ENCODE measurements at regions not wholly inside any gene's neighbourhood (a gene's known extent, or its start where the extent isn't known, plus 50 kb on each side); places are given as distances from the start of the nearest gene placed in this dataset.

GRCh38 chr10:89853781-89854191 is 152.4 kb downstream of the KIF20B start:
- no peaks in the 10 kb centered on the region for H3K36me3 ChIP-seq (ENCODE audit: insufficient read depth, low read length)

DNA sequence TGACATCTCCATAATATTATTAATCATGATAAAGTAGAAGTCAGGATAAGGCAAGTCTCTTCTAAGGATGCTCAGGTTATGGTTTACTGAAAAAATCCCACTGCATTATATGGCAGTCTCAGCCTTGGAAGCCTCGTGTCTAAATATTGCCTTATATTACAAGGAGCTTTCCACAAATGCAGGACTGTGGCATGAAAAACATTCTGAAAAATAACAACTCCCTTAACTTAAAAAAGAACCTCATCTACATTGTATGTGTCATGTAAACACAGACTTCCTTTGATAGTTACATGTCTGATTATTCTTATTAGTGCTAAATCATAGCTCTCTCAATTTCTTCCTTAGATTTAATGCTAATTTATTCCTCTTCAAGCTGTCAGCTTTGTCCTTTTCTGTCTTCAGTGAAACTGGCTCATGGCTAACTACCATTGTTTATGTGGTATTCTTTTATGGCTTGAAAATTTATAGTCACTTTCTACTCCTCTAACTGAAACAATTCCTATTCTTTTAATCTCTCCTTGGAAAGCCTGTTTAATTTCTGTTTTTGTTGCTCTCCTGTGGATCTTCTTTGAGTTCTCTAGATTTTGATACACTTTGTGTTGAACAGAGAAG is 156.1 kb downstream of the KIF20B start:
- H3K36me3 ChIP-seq (ENCODE audit: insufficient read depth, low read length), result no peaks in the 10 kb centered on the region

More at GRCh38 chr10:89853781-89854191, 152.4 kb downstream of the KIF20B start:
- Histone ChIP-seq H3K4me1 (ENCODE audit: control insufficient read depth, insufficient read depth, low read length, unreplicated experiment) (no peaks in the 10 kb centered on the region), H3K4me3 (ENCODE audit: low read depth, low read length) (no peak overlapping the region), H2AFZ (ENCODE audit: low read length, unreplicated experiment) (no peak overlapping the region), H3K79me2 (ENCODE audit: control insufficient read depth, insufficient read depth, low read length, unreplicated experiment) (no peaks in the 10 kb centered on the region), H3K27me3 (ENCODE audit: insufficient read depth, low read length) (peaks cover 12% of the 10 kb centered on the region; the same call in 1 of the 2 replicates), H3K27ac (ENCODE audit: low read depth, low read length) (no peak overlapping the region)

GRCh38 chr10:89861199-89861573 is 159.8 kb downstream of the KIF20B start:
- Histone ChIP-seq H3K4me3 (ENCODE audit: low read depth, low read length) (peak overlapping the region; percentile 68), H3K27me3 (ENCODE audit: insufficient read depth, low read length) (no peaks in the 10 kb centered on the region), H2AFZ (ENCODE audit: low read length, unreplicated experiment) (peak overlapping the region; percentile 90), H3K79me2 (ENCODE audit: control insufficient read depth, insufficient read depth, low read length, unreplicated experiment) (no peaks in the 10 kb centered on the region), H3K36me3 (ENCODE audit: insufficient read depth, low read length) (no peaks in the 10 kb centered on the region), H3K27ac (ENCODE audit: low read depth, low read length) (peak overlapping the region; percentile 82), H3K4me1 (ENCODE audit: control insufficient read depth, insufficient read depth, low read length, unreplicated experiment) (peaks cover 23% of the 10 kb centered on the region)

More for the DNA sequence above, 156.1 kb downstream of the KIF20B start:
- Histone ChIP-seq H3K27me3 (ENCODE audit: insufficient read depth, low read length) (no peaks in the 10 kb centered on the region), H3K79me2 (ENCODE audit: control insufficient read depth, insufficient read depth, low read length, unreplicated experiment) (no peaks in the 10 kb centered on the region), H3K4me1 (ENCODE audit: control insufficient read depth, insufficient read depth, low read length, unreplicated experiment) (peaks cover 20% of the 10 kb centered on the region), H3K4me3 (ENCODE audit: low read depth, low read length) (no peak overlapping the region), H3K27ac (ENCODE audit: low read depth, low read length) (no peak overlapping the region), H2AFZ (ENCODE audit: low read length, unreplicated experiment) (peak overlapping the region; percentile 26)

GRCh38 chr10:89861584-89862301 is 160.4 kb downstream of the KIF20B start:
- Histone ChIP-seq H3K79me2 (ENCODE audit: control insufficient read depth, insufficient read depth, low read length, unreplicated experiment) (no peaks in the 10 kb centered on the region), H3K27me3 (ENCODE audit: insufficient read depth, low read length) (no peaks in the 10 kb centered on the region), H3K4me3 (ENCODE audit: low read depth, low read length) (peak overlapping the region; percentile 68), H3K27ac (ENCODE audit: low read depth, low read length) (peak overlapping the region; percentile 82), H3K36me3 (ENCODE audit: insufficient read depth, low read length) (no peaks in the 10 kb centered on the region), H3K4me1 (ENCODE audit: control insufficient read depth, insufficient read depth, low read length, unreplicated experiment) (peaks cover 23% of the 10 kb centered on the region), H2AFZ (ENCODE audit: low read length, unreplicated experiment) (peak overlapping the region; percentile 19)

DNA sequence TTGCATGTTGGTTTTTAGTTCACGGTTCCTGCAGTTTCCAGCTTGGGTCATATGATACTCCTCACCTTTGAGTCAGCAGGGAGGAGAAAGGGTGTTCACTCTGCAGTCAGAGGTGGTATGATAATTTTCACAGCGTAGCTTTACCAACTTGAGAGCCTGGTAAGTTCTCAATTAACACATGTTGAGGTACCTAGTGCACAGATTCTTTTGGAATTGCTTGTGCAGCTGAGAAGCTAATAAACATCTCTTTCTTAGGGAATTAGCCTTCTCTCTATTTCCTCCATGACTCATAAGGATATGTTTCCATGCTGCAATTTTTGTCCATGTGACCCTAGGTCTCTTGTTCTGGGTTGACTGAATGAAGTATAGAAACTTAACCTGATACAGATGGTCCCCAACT is 166.6 kb downstream of the KIF20B start:
- Histone ChIP-seq H3K27ac (ENCODE audit: low read depth, low read length) (no peak overlapping the region), H3K36me3 (ENCODE audit: insufficient read depth, low read length) (no peaks in the 10 kb centered on the region), H2AFZ (ENCODE audit: low read length, unreplicated experiment) (peak overlapping the region; percentile 6), H3K4me3 (ENCODE audit: low read depth, low read length) (no peak overlapping the region), H3K27me3 (ENCODE audit: insufficient read depth, low read length) (no peaks in the 10 kb centered on the region), H3K4me1 (ENCODE audit: control insufficient read depth, insufficient read depth, low read length, unreplicated experiment) (peaks cover 17% of the 10 kb centered on the region), H3K79me2 (ENCODE audit: control insufficient read depth, insufficient read depth, low read length, unreplicated experiment) (no peaks in the 10 kb centered on the region)

DNA sequence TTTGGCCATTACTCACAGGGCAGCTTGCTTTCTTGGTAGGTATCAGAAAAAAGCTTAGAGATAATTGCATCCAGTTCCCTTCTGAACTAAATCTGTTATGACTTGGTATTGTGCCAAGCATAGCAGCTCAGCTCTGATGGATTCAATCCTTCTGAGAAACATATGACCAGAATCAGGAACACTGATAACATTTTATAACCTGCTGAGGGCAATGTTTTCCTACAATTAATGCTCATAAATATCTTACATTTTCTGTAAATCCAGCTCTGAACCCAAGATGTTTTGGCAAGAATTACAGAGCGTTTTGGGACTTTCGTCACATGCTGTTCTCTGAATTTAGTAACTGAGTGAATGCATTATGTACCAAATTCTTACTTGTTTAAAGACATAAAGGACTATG is 167.8 kb downstream of the KIF20B start:
- H3K4me1 ChIP-seq (ENCODE audit: control insufficient read depth, insufficient read depth, low read length, unreplicated experiment), result peaks cover 17% of the 10 kb centered on the region
- H3K27ac ChIP-seq (ENCODE audit: low read depth, low read length), result no peak overlapping the region
- H3K27me3 ChIP-seq (ENCODE audit: insufficient read depth, low read length), result no peaks in the 10 kb centered on the region
- peak overlapping the region; percentile 3 for H2AFZ ChIP-seq (ENCODE audit: low read length, unreplicated experiment)
- no peak overlapping the region for H3K4me3 ChIP-seq (ENCODE audit: low read depth, low read length)
- H3K79me2 ChIP-seq (ENCODE audit: control insufficient read depth, insufficient read depth, low read length, unreplicated experiment), result no peaks in the 10 kb centered on the region
- no peaks in the 10 kb centered on the region for H3K36me3 ChIP-seq (ENCODE audit: insufficient read depth, low read length)

GRCh38 chr10:89869592-89870156 is 168.3 kb downstream of the KIF20B start:
- no peak overlapping the region for H3K4me3 ChIP-seq (ENCODE audit: low read depth, low read length)
- no peaks in the 10 kb centered on the region for H3K27me3 ChIP-seq (ENCODE audit: insufficient read depth, low read length)
- H3K79me2 ChIP-seq (ENCODE audit: control insufficient read depth, insufficient read depth, low read length, unreplicated experiment), result no peaks in the 10 kb centered on the region
- H2AFZ ChIP-seq (ENCODE audit: low read length, unreplicated experiment), result no peak overlapping the region
- H3K4me1 ChIP-seq (ENCODE audit: control insufficient read depth, insufficient read depth, low read length, unreplicated experiment), result peaks cover 17% of the 10 kb centered on the region
- H3K27ac ChIP-seq (ENCODE audit: low read depth, low read length), result no peak overlapping the region
- no peaks in the 10 kb centered on the region for H3K36me3 ChIP-seq (ENCODE audit: insufficient read depth, low read length)

DNA sequence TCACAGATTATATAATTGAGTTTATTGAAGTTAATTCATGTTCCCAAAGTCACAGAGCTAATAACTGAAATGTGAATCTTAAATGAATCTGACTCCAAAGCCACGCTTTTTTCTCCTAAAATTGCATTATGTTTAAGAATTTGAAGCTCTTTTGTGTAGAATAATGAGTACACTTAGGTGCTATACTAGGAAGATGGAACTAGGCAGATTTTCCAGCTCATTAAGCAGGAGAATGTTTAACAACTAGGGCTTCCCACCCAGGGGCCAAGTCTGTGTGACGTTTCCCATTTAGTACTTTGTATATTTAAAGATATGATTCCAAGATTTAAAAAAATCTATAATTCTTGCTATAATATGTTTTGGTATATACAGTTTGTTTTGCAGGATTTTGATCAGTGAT is 169.5 kb downstream of the KIF20B start:
- Histone ChIP-seq H3K27me3 (ENCODE audit: insufficient read depth, low read length) (no peaks in the 10 kb centered on the region), H3K79me2 (ENCODE audit: control insufficient read depth, insufficient read depth, low read length, unreplicated experiment) (no peaks in the 10 kb centered on the region), H3K4me1 (ENCODE audit: control insufficient read depth, insufficient read depth, low read length, unreplicated experiment) (peaks cover 17% of the 10 kb centered on the region), H2AFZ (ENCODE audit: low read length, unreplicated experiment) (no peak overlapping the region), H3K27ac (ENCODE audit: low read depth, low read length) (no peak overlapping the region), H3K4me3 (ENCODE audit: low read depth, low read length) (no peak overlapping the region), H3K36me3 (ENCODE audit: insufficient read depth, low read length) (no peaks in the 10 kb centered on the region)

GRCh38 chr10:89873055-89873454 is 171.7 kb downstream of the KIF20B start:
- Histone ChIP-seq H2AFZ (ENCODE audit: low read length, unreplicated experiment) (no peak overlapping the region), H3K27me3 (ENCODE audit: insufficient read depth, low read length) (no peaks in the 10 kb centered on the region), H3K4me1 (ENCODE audit: control insufficient read depth, insufficient read depth, low read length, unreplicated experiment) (peaks cover 12% of the 10 kb centered on the region)

DNA sequence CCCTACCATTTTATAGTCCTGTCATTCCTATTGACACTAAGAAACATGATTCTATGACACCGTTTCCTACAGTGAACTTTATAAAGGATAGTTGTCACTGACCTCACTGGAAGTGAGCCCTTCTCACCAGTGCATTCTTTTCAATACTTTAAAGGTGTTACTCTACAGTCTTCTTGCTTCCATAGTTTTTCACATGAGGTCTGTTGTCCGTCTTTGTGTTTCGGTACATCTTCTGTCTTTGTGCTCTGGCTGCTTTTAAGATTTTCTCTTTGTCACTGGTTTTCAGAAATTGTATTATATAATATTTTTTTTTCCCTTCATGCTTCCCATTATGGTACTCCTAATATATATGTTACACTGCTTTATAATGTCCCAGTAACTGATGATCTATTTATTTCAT is 174.2 kb downstream of the KIF20B start:
- H2AFZ ChIP-seq (ENCODE audit: low read length, unreplicated experiment), result no peak overlapping the region
- H3K27me3 ChIP-seq (ENCODE audit: insufficient read depth, low read length), result no peaks in the 10 kb centered on the region
- no peak overlapping the region for H3K4me3 ChIP-seq (ENCODE audit: low read depth, low read length)
- no peaks in the 10 kb centered on the region for H3K4me1 ChIP-seq (ENCODE audit: control insufficient read depth, insufficient read depth, low read length, unreplicated experiment)
- no peak overlapping the region for H3K27ac ChIP-seq (ENCODE audit: low read depth, low read length)
- no peaks in the 10 kb centered on the region for H3K79me2 ChIP-seq (ENCODE audit: control insufficient read depth, insufficient read depth, low read length, unreplicated experiment)
- H3K36me3 ChIP-seq (ENCODE audit: insufficient read depth, low read length), result no peaks in the 10 kb centered on the region

More at GRCh38 chr10:89873055-89873454, 171.7 kb downstream of the KIF20B start:
- Histone ChIP-seq H3K79me2 (ENCODE audit: control insufficient read depth, insufficient read depth, low read length, unreplicated experiment) (no peaks in the 10 kb centered on the region), H3K27ac (ENCODE audit: low read depth, low read length) (no peak overlapping the region), H3K36me3 (ENCODE audit: insufficient read depth, low read length) (no peaks in the 10 kb centered on the region), H3K4me3 (ENCODE audit: low read depth, low read length) (no peak overlapping the region)

GRCh38 chr10:89879121-89879520 is 177.7 kb downstream of the KIF20B start:
- H3K27ac ChIP-seq (ENCODE audit: low read depth, low read length), result no peak overlapping the region
- H3K4me1 ChIP-seq (ENCODE audit: control insufficient read depth, insufficient read depth, low read length, unreplicated experiment), result no peaks in the 10 kb centered on the region
- H3K27me3 ChIP-seq (ENCODE audit: insufficient read depth, low read length), result peaks cover 5% of the 10 kb centered on the region; the same call in 1 of the 2 replicates
- no peaks in the 10 kb centered on the region for H3K79me2 ChIP-seq (ENCODE audit: control insufficient read depth, insufficient read depth, low read length, unreplicated experiment)
- H3K4me3 ChIP-seq (ENCODE audit: low read depth, low read length), result no peak overlapping the region
- H2AFZ ChIP-seq (ENCODE audit: low read length, unreplicated experiment), result no peak overlapping the region
- H3K36me3 ChIP-seq (ENCODE audit: insufficient read depth, low read length), result no peaks in the 10 kb centered on the region

Data from ACC112 (cell line).